GM21447 (cell line): ENCODE measurements at regions not wholly inside any gene's neighbourhood (a gene's known extent, or its start where the extent isn't known, plus 50 kb on each side); places are given as distances from the start of the nearest gene placed in this dataset.
"Not testable (repeated sequence)": the region's sequence is repeated elsewhere in the genome, so short reads cannot be mapped to it uniquely, and the experiment has no call there.

Experiments
- ATAC-seq: cut with Tn5 transposase; IDR thresholded peaks from one replicate; pipeline ENCODE4 v1.9.1; 2021; ENCODE audit not compliant: unreplicated experiment

GRCh38 chrX:81857192-81857591, 655.3 kb downstream of the SH3BGRL start:
- no peak for ATAC-seq

GRCh38 chrX:81866873-81867272, 665.0 kb downstream of the SH3BGRL start:
- no peak for ATAC-seq

- no peak for ATAC-seq
Observed at GRCh38 chrX:81868979-81869378, 667.1 kb downstream of the SH3BGRL start.

GRCh38 chrX:81874807-81875206, 672.9 kb downstream of the SH3BGRL start:
- ATAC-seq: no peak

- no peak for ATAC-seq
Observed at GRCh38 chrX:81875800-81876199, 673.9 kb downstream of the SH3BGRL start.

GRCh38 chrX:81876437-81876836, 674.5 kb downstream of the SH3BGRL start:
- no peak for ATAC-seq

GRCh38 chrX:81890521-81890920, 688.6 kb downstream of the SH3BGRL start:
- no peak for ATAC-seq

GRCh38 chrX:81900522-81900921, 698.6 kb downstream of the SH3BGRL start:
- no peak for ATAC-seq

- ATAC-seq: no peak
Observed at GRCh38 chrX:81925812-81926211, 723.9 kb downstream of the SH3BGRL start.

- ATAC-seq: not testable (repeated sequence)
Observed at GRCh38 chrX:81945911-81946310, 744.0 kb downstream of the SH3BGRL start.

- ATAC-seq: no peak
Observed at GRCh38 chrX:81957318-81957717, 755.4 kb downstream of the SH3BGRL start.

GRCh38 chrX:81957900-81958545, 756.1 kb downstream of the SH3BGRL start:
- ATAC-seq: no peak

GRCh38 chrX:81959964-81960363, 758.1 kb downstream of the SH3BGRL start:
- ATAC-seq: no peak

GRCh38 chrX:81974413-81974812, 772.5 kb downstream of the SH3BGRL start:
- not testable (repeated sequence) for ATAC-seq

GRCh38 chrX:81979806-81980515, 778.1 kb downstream of the SH3BGRL start:
- no peak for ATAC-seq

- ATAC-seq: not testable (repeated sequence)
Observed at GRCh38 chrX:81987217-81987616, 785.3 kb downstream of the SH3BGRL start.

GRCh38 chrX:81996166-81996565, 794.3 kb downstream of the SH3BGRL start:
- no peak for ATAC-seq

- ATAC-seq: no peak
Observed at GRCh38 chrX:82029571-82030218, 827.8 kb downstream of the SH3BGRL start.

GRCh38 chrX:82031250-82031649, 829.3 kb downstream of the SH3BGRL start:
- no peak for ATAC-seq

- ATAC-seq: no peak
Observed at GRCh38 chrX:82038793-82039192, 836.9 kb downstream of the SH3BGRL start.

GRCh38 chrX:82041034-82041433, 839.1 kb downstream of the SH3BGRL start:
- ATAC-seq: no peak

- ATAC-seq: no peak
Observed at GRCh38 chrX:82058728-82059127, 856.8 kb downstream of the SH3BGRL start.
